ENCODE measurements at regions not wholly inside any gene's neighbourhood (a gene's known extent, or its start where the extent isn't known, plus 50 kb on each side); places are given as distances from the start of the nearest gene placed in this dataset.

GRCh38 chr2:118658596-118659198 is 188.8 kb downstream of the EN1 start:
- no peak for ATAC-seq
- no peaks in the 10 kb centered on the region for H3K4me1 ChIP-seq (ENCODE audit: control insufficient read depth, insufficient read depth, low read length)
- no peak for DNase-seq
- no peaks in the 10 kb centered on the region for H3K9me3 ChIP-seq (ENCODE audit: control insufficient read depth, low read length)
- intact Hi-C loops (cut with DNase I): no loop called here
- H3K27ac ChIP-seq (ENCODE audit: low read length): no peak overlapping the region
- WGBS: 74% methylated on average over 3 of the region's 3 CpGs
- no peaks in the 10 kb centered on the region for H3K27me3 ChIP-seq (ENCODE audit: control insufficient read depth, insufficient read depth)
- H3K4me3 ChIP-seq (ENCODE audit: low read length): no peak overlapping the region

- 80% methylated on average over 2 of the region's 2 CpGs for WGBS
- DNase-seq: no peak
- Histone ChIP-seq H3K9me3 (ENCODE audit: control insufficient read depth, low read length) (no peaks in the 10 kb centered on the region), H3K4me3 (ENCODE audit: low read length) (no peak overlapping the region), H3K4me1 (ENCODE audit: control insufficient read depth, insufficient read depth, low read length) (no peaks in the 10 kb centered on the region), H3K27ac (ENCODE audit: low read length) (no peak overlapping the region), H3K27me3 (ENCODE audit: control insufficient read depth, insufficient read depth) (no peaks in the 10 kb centered on the region)
- ATAC-seq: no peak
- intact Hi-C loops (cut with DNase I): no loop called here
Measured at GRCh38 chr2:118657466-118657865, 190.0 kb downstream of the EN1 start.

GRCh38 chr2:118654945-118655344 is 192.5 kb downstream of the EN1 start:
- intact Hi-C loops (cut with DNase I): no loop called here
- 33% methylated on average over 1 of the region's 1 CpG for WGBS
- H3K4me3 ChIP-seq (ENCODE audit: low read length): no peak overlapping the region
- H3K27me3 ChIP-seq (ENCODE audit: control insufficient read depth, insufficient read depth): no peaks in the 10 kb centered on the region
- H3K9me3 ChIP-seq (ENCODE audit: control insufficient read depth, low read length): no peaks in the 10 kb centered on the region
- H3K4me1 ChIP-seq (ENCODE audit: control insufficient read depth, insufficient read depth, low read length): no peaks in the 10 kb centered on the region
- ATAC-seq: no peak
- no peak for DNase-seq
- H3K27ac ChIP-seq (ENCODE audit: low read length): no peak overlapping the region

GRCh38 chr2:118650327-118650726 is 197.1 kb downstream of the EN1 start:
- ATAC-seq (no peak), DNase-seq (no peak)
- no peak overlapping the region for H3K4me3 ChIP-seq (ENCODE audit: low read length)
- no peaks in the 10 kb centered on the region for H3K4me1 ChIP-seq (ENCODE audit: control insufficient read depth, insufficient read depth, low read length)
- no peaks in the 10 kb centered on the region for H3K9me3 ChIP-seq (ENCODE audit: control insufficient read depth, low read length)
- intact Hi-C loops (cut with DNase I): no loop called here
- no peak overlapping the region for H3K27ac ChIP-seq (ENCODE audit: low read length)
- H3K27me3 ChIP-seq (ENCODE audit: control insufficient read depth, insufficient read depth): no peaks in the 10 kb centered on the region

GRCh38 chr2:118645876-118646275 is 201.6 kb downstream of the EN1 start:
- H3K27me3 ChIP-seq (ENCODE audit: control insufficient read depth, insufficient read depth): no peaks in the 10 kb centered on the region
- H3K4me1 ChIP-seq (ENCODE audit: control insufficient read depth, insufficient read depth, low read length): no peaks in the 10 kb centered on the region
- H3K9me3 ChIP-seq (ENCODE audit: control insufficient read depth, low read length): no peaks in the 10 kb centered on the region
- ATAC-seq (no peak), DNase-seq (no peak)
- 75% methylated on average over 7 of the region's 7 CpGs for WGBS
- intact Hi-C loops (cut with DNase I): no loop called here
- H3K4me3 ChIP-seq (ENCODE audit: low read length): no peak overlapping the region
- H3K27ac ChIP-seq (ENCODE audit: low read length): no peak overlapping the region

- intact Hi-C loops (cut with DNase I): no loop called here
- 32% methylated on average over 4 of the region's 4 CpGs for WGBS
Measured at GRCh38 chr2:118644190-118644589, 203.3 kb downstream of the EN1 start.

GRCh38 chr2:118643294-118643693 is 204.2 kb downstream of the EN1 start:
- Histone ChIP-seq H3K27me3 (ENCODE audit: control insufficient read depth, insufficient read depth) (no peaks in the 10 kb centered on the region), H3K27ac (ENCODE audit: low read length) (no peak overlapping the region), H3K9me3 (ENCODE audit: control insufficient read depth, low read length) (no peaks in the 10 kb centered on the region), H3K4me1 (ENCODE audit: control insufficient read depth, insufficient read depth, low read length) (no peaks in the 10 kb centered on the region), H3K4me3 (ENCODE audit: low read length) (no peak overlapping the region)
- DNase-seq (no peak), ATAC-seq (no peak)
- intact Hi-C loops (cut with DNase I): no loop called here
- 70% methylated on average over 4 of the region's 4 CpGs for whole genome bisulfite sequencing

More at GRCh38 chr2:118644190-118644589, 203.3 kb downstream of the EN1 start:
- Histone ChIP-seq H3K4me1 (ENCODE audit: control insufficient read depth, insufficient read depth, low read length) (no peaks in the 10 kb centered on the region), H3K27me3 (ENCODE audit: control insufficient read depth, insufficient read depth) (no peaks in the 10 kb centered on the region), H3K4me3 (ENCODE audit: low read length) (no peak overlapping the region), H3K9me3 (ENCODE audit: control insufficient read depth, low read length) (no peaks in the 10 kb centered on the region), H3K27ac (ENCODE audit: low read length) (no peak overlapping the region)
- no peak for ATAC-seq
- DNase-seq: no peak

GRCh38 chr2:118642501-118642900 is 204.9 kb downstream of the EN1 start:
- DNase-seq (no peak), ATAC-seq (no peak)
- Histone ChIP-seq H3K9me3 (ENCODE audit: control insufficient read depth, low read length) (no peaks in the 10 kb centered on the region), H3K4me3 (ENCODE audit: low read length) (no peak overlapping the region), H3K27ac (ENCODE audit: low read length) (no peak overlapping the region), H3K27me3 (ENCODE audit: control insufficient read depth, insufficient read depth) (no peaks in the 10 kb centered on the region), H3K4me1 (ENCODE audit: control insufficient read depth, insufficient read depth, low read length) (no peaks in the 10 kb centered on the region)
- 70% methylated on average over 2 of the region's 2 CpGs for WGBS
- intact Hi-C loops (cut with DNase I): no loop called here

- no peak for DNase-seq
- H3K27ac ChIP-seq (ENCODE audit: low read length): no peak overlapping the region
- H3K27me3 ChIP-seq (ENCODE audit: control insufficient read depth, insufficient read depth): no peaks in the 10 kb centered on the region
- no peaks in the 10 kb centered on the region for H3K4me1 ChIP-seq (ENCODE audit: control insufficient read depth, insufficient read depth, low read length)
- intact Hi-C loops (cut with DNase I): no loop called here
- WGBS: 62% methylated on average over 1 of the region's 1 CpG
- no peak overlapping the region for H3K4me3 ChIP-seq (ENCODE audit: low read length)
- ATAC-seq: no peak
- H3K9me3 ChIP-seq (ENCODE audit: control insufficient read depth, low read length): no peaks in the 10 kb centered on the region
Measured at GRCh38 chr2:118641711-118642110, 205.7 kb downstream of the EN1 start.

- WGBS: 75% methylated on average over 2 of the region's 2 CpGs
- no peak for DNase-seq
- H3K27ac ChIP-seq (ENCODE audit: low read length): no peak overlapping the region
Measured at GRCh38 chr2:118639371-118639770, 208.1 kb downstream of the EN1 start.

GRCh38 chr2:118638453-118638852 is 209.0 kb downstream of the EN1 start:
- no peak for DNase-seq
- no peaks in the 10 kb centered on the region for H3K9me3 ChIP-seq (ENCODE audit: control insufficient read depth, low read length)
- WGBS: 73% methylated on average over 5 of the region's 5 CpGs
- H3K4me3 ChIP-seq (ENCODE audit: low read length): no peak overlapping the region
- no peaks in the 10 kb centered on the region for H3K4me1 ChIP-seq (ENCODE audit: control insufficient read depth, insufficient read depth, low read length)
- H3K27ac ChIP-seq (ENCODE audit: low read length): no peak overlapping the region
- ATAC-seq: no peak
- intact Hi-C loops (cut with DNase I): no loop called here
- H3K27me3 ChIP-seq (ENCODE audit: control insufficient read depth, insufficient read depth): no peaks in the 10 kb centered on the region

More at GRCh38 chr2:118639371-118639770, 208.1 kb downstream of the EN1 start:
- Histone ChIP-seq H3K4me1 (ENCODE audit: control insufficient read depth, insufficient read depth, low read length) (no peaks in the 10 kb centered on the region), H3K4me3 (ENCODE audit: low read length) (no peak overlapping the region), H3K9me3 (ENCODE audit: control insufficient read depth, low read length) (no peaks in the 10 kb centered on the region), H3K27me3 (ENCODE audit: control insufficient read depth, insufficient read depth) (no peaks in the 10 kb centered on the region)
- no peak for ATAC-seq
- intact Hi-C loops (cut with DNase I): no loop called here

- DNase-seq (no peak), ATAC-seq (no peak)
- WGBS: 39% methylated on average over 6 of the region's 6 CpGs
- intact Hi-C loops (cut with DNase I): no loop called here
- no peak overlapping the region for H3K4me3 ChIP-seq (ENCODE audit: low read length)
- H3K9me3 ChIP-seq (ENCODE audit: control insufficient read depth, low read length): no peaks in the 10 kb centered on the region
- no peaks in the 10 kb centered on the region for H3K4me1 ChIP-seq (ENCODE audit: control insufficient read depth, insufficient read depth, low read length)
- H3K27me3 ChIP-seq (ENCODE audit: control insufficient read depth, insufficient read depth): no peaks in the 10 kb centered on the region
- no peak overlapping the region for H3K27ac ChIP-seq (ENCODE audit: low read length)
Measured at GRCh38 chr2:118635891-118636290, 211.6 kb downstream of the EN1 start.

All from right cardiac atrium (tissue), 5 donors.